Ramos (cell line): ENCODE measurements at regions not wholly inside any gene's neighbourhood (a gene's known extent, or its start where the extent isn't known, plus 50 kb on each side); places are given as distances from the start of the nearest gene placed in this dataset.

ENCODE experiments used
- in situ Hi-C: fragments of 300-500 bp; cut with MboI; formaldehyde crosslinking; loops from one replicate; pipeline ENCODE4 v1.14.3; 2022; ENCODE audit warnings: low sequenced_read_pairs; ENCODE audit not compliant: unreplicated experiment

DNA sequence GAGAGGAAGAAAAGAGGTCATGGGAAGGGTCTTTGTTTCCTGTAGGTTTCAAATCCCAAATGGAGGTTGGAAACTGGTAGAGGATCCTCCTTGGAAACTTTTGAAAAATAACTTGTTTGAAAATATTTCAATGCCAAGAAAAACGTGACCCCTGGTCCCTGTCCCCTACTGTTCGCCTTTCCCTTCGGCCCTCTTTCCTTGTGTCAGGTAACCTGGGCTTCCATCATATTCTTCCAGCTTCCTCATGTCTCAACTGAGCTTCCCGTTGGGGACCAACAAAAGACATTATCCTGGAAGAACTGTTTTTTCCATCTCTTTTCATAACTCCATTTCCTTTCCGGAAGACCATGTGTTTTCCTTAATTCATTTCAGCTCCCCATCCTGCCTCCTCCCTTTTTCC is 266.8 kb upstream of the ANKRD55 start:
- in situ Hi-C loops, result no loop called here

GRCh38 chr5:56499491-56499890 is 266.4 kb upstream of the ANKRD55 start:
- in situ Hi-C loops, result no loop called here

DNA sequence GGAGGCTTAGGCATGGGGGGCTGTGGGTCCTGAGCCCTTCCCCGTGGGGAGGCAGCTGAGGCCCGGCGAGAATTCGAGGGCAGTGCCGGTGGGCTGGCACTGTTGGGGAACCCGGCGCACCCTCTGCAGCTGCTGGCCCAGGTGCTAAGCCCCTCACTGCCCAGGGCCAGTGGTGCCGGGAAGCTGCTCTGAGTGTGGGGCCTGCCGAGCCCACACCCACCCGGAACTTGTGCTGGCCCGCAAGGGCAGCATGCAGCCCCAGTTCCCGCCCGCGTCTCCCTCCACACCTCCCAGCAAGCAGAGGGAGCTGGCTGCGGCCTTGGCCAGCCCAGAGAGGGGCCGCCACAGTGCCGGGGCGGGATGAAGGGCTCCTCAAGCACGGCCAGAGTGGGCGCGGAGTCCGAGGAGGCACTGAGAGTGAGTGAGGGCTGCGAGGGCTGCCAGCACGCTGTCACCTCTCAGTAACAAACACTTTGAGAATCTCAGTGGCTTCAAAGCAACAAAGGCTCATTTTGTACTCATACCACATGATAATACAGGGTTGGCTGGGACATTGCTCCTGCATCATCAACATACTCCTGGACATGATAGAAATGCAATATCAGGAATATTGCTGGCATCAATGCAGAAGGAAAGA is 265.7 kb upstream of the ANKRD55 start:
- in situ Hi-C loops, result no loop called here

- in situ Hi-C loops, result no loop called here
Observed at GRCh38 chr5:56496581-56497063, 263.5 kb upstream of the ANKRD55 start.

DNA sequence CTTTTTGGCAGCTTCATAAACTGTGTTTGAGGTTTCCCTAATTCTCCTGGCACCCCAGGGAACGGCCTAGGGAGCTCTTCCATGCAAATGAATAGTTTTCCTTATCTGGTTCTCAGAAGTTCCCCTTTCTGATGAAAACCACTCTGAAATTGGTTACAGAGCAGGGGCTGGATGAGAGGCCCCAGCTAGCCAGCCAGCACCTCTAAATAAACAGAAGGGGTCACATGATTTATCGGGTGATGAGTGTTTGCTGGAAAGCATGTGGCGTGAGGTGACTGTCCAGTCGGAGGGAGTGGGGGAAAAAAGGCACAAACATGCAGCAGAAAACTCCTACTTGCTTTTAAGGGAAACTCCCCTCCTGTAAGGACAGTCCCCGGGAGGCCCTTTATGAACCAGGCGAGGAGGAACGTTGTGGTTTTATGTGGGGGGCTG is 261.2 kb upstream of the ANKRD55 start:
- in situ Hi-C loops, result no loop called here

DNA sequence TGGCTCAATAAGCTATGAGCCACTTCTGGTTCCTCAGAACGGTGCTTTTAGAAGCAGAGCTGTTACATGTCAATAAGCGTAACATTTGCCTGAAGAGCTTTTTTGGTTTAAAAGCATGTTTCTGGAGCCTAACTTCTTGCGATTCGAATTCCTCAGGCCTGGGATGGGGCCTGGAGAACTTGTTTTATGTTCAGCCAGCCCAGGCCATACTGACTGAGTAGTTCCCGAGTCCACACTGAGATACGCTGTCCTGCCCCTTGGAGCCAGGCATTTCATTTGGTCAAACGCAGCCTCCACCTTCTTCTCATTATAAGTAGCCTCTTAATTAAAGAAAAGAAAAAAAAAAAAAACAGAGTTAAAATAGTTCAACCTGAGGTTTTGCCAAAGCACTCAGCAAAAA is 260.6 kb upstream of the ANKRD55 start:
- in situ Hi-C loops, result no loop called here

- in situ Hi-C loops, result no loop called here
Observed at GRCh38 chr5:56493308-56493707, 260.2 kb upstream of the ANKRD55 start.

- in situ Hi-C loops, result no loop called here
Observed at GRCh38 chr5:56492812-56493211, 259.7 kb upstream of the ANKRD55 start.

GRCh38 chr5:56490971-56491468 is 257.9 kb upstream of the ANKRD55 start:
- in situ Hi-C loops, result no loop called here

- in situ Hi-C loops, result no loop called here
Observed at GRCh38 chr5:56489272-56489671, 256.1 kb upstream of the ANKRD55 start.

GRCh38 chr5:56487528-56488115 is 254.5 kb upstream of the ANKRD55 start:
- in situ Hi-C loops, result no loop called here

DNA sequence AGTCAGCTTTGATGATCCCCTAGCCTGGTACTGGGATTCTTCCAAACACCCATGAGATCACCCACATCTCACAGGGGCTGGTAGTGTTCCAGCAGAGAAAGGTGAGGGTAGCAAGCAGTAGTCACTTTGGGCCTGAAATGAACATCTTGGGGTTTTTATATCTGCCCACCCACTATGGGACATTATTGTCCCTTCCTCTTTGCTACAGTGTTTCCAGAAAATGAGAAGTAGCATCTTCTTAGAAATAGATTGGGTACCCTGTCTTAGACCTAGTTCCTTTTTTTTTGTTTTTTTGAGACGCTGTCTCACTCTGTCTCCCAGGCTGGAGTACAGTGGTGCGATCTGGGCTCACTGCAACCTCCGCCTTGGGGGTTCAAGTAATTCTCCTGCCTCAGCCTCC is 249.2 kb upstream of the ANKRD55 start:
- in situ Hi-C loops, result no loop called here

- in situ Hi-C loops, result no loop called here
Observed at GRCh38 chr5:56481428-56482357, 248.6 kb upstream of the ANKRD55 start.

GRCh38 chr5:56480705-56481427 is 247.7 kb upstream of the ANKRD55 start:
- in situ Hi-C loops, result no loop called here

DNA sequence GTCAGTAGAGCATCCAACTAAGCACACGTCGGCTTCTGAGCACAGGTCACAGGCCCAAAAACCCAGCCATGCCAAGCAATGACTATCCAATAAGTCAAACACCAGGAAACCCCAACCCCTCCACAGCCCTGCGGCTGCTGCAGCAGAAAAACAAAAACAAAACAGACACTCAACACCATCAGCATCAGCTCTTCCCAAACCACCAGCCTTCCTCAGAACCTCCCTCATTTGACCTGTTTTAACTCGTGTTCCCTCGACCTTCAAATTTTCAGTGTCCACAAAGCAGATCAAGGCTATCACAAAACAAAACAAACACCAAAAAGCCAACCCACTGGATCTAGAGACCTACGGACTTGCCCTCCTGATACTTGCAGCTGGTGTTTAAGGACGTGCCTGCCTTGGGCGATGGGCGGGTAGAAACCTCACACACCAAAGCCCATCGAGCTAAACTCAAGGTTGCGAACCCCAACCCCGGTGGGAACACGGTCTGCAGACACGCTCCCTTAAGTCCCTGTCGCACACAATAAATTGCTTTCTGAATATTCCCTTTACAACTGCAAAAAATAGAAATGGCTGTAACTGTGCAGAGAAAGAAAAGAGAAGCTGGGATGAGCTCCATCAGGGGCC is 247.1 kb upstream of the ANKRD55 start:
- in situ Hi-C loops, result no loop called here

DNA sequence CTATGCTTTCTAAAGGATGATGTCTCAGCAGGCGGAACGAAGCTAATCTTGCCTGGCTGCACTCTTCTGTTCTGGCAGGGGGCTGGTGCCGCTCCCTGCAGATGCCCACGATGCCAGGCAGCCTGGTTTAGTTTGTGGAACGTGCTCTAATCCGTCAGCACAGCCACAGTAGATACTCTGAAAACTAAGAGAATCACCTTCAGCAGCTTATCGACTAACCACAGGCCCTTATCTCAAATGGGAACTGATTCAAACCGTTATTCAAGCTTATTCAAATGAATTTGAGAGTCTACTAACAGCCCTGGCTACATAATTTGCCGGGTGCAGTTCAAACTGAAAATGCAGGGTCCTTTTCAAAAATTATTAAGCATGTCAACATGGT is 246.6 kb upstream of the ANKRD55 start:
- in situ Hi-C loops, result no loop called here

- in situ Hi-C loops, result no loop called here
Observed at GRCh38 chr5:56479126-56479525, 246.0 kb upstream of the ANKRD55 start.

GRCh38 chr5:56478062-56478461 is 244.9 kb upstream of the ANKRD55 start:
- in situ Hi-C loops, result no loop called here

DNA sequence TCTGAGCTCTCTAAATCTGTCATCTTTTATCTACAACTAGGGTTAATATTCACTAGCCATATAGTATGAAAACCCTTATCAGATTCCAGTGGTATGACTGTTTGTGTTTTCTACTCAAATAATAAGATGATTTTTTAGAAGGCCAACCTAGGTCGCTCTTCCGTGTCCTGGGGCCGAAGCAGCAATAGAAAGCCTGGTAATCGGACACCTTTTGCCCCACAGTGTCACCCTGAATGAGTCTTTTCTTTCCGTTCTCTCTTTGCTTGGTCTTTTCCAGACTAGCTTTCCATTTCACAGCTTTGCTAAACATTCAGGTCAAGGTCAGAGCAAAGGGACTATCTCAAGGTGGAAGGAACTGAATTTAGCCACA is 243.3 kb upstream of the ANKRD55 start:
- in situ Hi-C loops, result no loop called here
